Ovary (tissue), 7 donors: ENCODE measurements at regions not wholly inside any gene's neighbourhood (a gene's known extent, or its start where the extent isn't known, plus 50 kb on each side); places are given as distances from the start of the nearest gene placed in this dataset.

Experiments used
- DNase-seq, 5 donors: peaks; one replicate each; pipeline ENCODE4 v3.0.0-alpha.2; 2019 to 2020
- H3K27ac ChIP-seq, 2 donors: fragments of 200-600 bp; one replicate each; pipeline versions ENCODE4 v1.5.1 to v1.8.0; 2019 to 2022
- H3K27me3 ChIP-seq: fragments of 200-600 bp; one replicate; pipeline ENCODE4 v1.8.0; 2022
- H3K36me3 ChIP-seq: fragments of 200-600 bp; sonication (generic); one replicate; pipeline ENCODE4 v1.5.1; 2019
- H3K4me1 ChIP-seq: one replicate; pipeline ENCODE4 v1.8.1; 2013; ENCODE audit warnings: mild to moderate bottlenecking, moderate library complexity; ENCODE audit not compliant: insufficient read depth
- H3K4me3 ChIP-seq: fragments of 200-600 bp; sonication (generic); one replicate; pipeline ENCODE4 v1.5.1; 2017
- H3K9me3 ChIP-seq, 2 donors: fragments of 200-600 bp in 1 of 2; sonication (generic) in 1 of 2; one replicate each; pipeline versions ENCODE4 v1.5.1 to v1.8.1; 2013 to 2019; ENCODE audit warnings: mild to moderate bottlenecking in 1 of 2, moderate library complexity in 1 of 2
- EP300 ChIP-seq: sonication (generic); formaldehyde crosslinking; IDR thresholded peaks from one replicate; pipeline ENCODE4 v1.6.1; 2017; ENCODE audit warnings: antibody characterized with exemption
- POLR2A ChIP-seq: fragments of 450-650 bp; IDR thresholded peaks from one replicate; pipeline ENCODE4 v1.6.1; 2017; ENCODE audit warnings: antibody characterized with exemption, mild to moderate bottlenecking, moderate library complexity
- WGBS, 3 donors: extraction: QIAGEN DNeasy Blood & Tissue Kit in 1 of 3; methylation state at CpG; one replicate each; pipeline versions ENCODE4 v1.1.5 to v1.1.7; 2013 to 2017; 5-methylcytosine and 5-hydroxymethylcytosine counted together
- intact Hi-C, 4 donors: fragments of 100-400 bp; cut with DNase I; formaldehyde crosslinking; loops; one replicate each; pipeline versions ENCODE4 v1.11.0 to v1.15.1; 2022 to 2023
- TF ChIP-seq, protein P1 (sequence below), 3 donors: fragments of 450-650 bp in 2 of 3; fragments of 200-600 bp in 1 of 3; IDR thresholded peaks; one replicate each; pipeline versions ENCODE4 v1.5.1 to v1.8.0; 2016 to 2022; ENCODE audit warnings: antibody characterized with exemption in 3 of 3, mild to moderate bottlenecking in 1 of 3
- donor health status: DM: no; HTN: no; CAD: no; lungs with moderate emphysema.
- donor health status: DM: no; HTN: no; CAD: no.
- donor health status: Bipolar disorder and iron deficiency.
- donor health status: DM: no; HTN: no; CAD: no.
- donor health status: DM: yes; HTN: yes; CAD: no.

DNA sequence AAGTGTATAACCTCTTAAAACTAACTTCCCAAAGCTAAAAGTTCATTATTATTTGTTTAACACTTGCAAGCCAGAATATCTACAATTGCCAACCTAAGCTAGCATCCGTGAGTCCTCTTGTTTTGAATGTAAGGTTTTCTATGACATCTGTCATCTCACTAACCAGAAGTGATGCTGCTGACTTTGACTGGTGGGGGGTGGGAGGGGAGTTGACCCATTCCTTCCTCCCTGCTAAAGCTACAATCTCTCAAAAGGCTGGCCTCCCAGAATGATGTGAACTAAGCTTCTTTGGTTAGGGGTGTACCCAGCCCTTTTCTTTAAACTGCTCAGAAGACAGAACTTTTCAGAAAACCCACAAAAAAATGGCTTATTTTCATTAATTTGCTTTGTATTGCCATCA lies 280.6 kb downstream of the ZEB2 start:
- Histone ChIP-seq H3K4me3 (no peak overlapping the region), H3K36me3 (no peaks in the 10 kb centered on the region), H3K27ac (no peak overlapping the region), H3K4me1 (peaks cover 2% of the 10 kb centered on the region), H3K27me3 (no peaks in the 10 kb centered on the region), H3K9me3 (no peaks in the 10 kb centered on the region)
- TF ChIP-seq, protein P1, sequence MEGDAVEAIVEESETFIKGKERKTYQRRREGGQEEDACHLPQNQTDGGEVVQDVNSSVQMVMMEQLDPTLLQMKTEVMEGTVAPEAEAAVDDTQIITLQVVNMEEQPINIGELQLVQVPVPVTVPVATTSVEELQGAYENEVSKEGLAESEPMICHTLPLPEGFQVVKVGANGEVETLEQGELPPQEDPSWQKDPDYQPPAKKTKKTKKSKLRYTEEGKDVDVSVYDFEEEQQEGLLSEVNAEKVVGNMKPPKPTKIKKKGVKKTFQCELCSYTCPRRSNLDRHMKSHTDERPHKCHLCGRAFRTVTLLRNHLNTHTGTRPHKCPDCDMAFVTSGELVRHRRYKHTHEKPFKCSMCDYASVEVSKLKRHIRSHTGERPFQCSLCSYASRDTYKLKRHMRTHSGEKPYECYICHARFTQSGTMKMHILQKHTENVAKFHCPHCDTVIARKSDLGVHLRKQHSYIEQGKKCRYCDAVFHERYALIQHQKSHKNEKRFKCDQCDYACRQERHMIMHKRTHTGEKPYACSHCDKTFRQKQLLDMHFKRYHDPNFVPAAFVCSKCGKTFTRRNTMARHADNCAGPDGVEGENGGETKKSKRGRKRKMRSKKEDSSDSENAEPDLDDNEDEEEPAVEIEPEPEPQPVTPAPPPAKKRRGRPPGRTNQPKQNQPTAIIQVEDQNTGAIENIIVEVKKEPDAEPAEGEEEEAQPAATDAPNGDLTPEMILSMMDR (IDR thresholded peaks at IDR 0.05): no peak
- TF ChIP-seq EP300 (no peak), POLR2A (no peak)
- WGBS, 3 donors: 83 to 96% (median 88%) methylated on average over 1 of the region's 1 CpG
- intact Hi-C loops: no loop called here
- DNase-seq: no peak

DNA sequence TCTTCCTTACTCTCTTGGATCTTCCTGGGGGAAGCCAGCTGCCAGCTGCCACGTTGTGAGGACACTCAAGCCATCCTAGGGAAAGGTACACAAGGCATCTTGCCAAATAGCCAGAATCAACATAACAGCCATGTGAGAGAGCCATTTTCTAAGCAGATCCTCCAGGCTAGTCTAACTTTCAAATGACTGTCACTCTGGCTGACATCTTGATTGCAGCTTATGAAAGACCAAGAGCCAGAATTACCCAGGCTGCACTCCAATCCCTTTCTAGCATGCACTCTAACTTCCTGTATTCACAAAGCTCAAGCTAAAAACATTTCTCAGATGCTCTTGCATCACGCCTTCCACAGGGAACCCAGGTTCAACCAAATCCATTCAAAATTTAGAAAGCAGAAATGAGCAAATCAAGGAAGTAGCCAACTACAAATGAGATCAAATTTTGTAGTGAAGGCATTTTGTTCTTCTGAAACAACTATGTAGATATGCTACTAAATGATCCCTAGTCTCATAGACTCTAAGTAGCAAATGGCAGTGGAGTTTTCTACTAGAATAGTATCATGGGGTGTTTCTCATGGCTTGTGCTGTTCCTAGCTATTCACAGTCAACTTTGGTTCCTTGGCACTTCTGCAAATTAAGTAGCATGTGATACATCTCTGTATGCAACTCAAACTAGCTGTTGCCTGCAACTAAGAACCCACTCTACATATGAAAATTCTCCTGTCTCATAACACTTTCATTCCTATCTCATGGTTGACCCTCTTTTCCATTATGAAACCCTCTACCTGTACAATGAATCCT lies 281.9 kb downstream of the ZEB2 start:
- Histone ChIP-seq H3K9me3 (no peaks in the 10 kb centered on the region), H3K27me3 (no peaks in the 10 kb centered on the region), H3K27ac (no peak overlapping the region), H3K4me3 (no peak overlapping the region), H3K36me3 (no peaks in the 10 kb centered on the region), H3K4me1 (peaks cover 2% of the 10 kb centered on the region)
- TF ChIP-seq EP300 (no peak), POLR2A (no peak)
- TF ChIP-seq, protein P1 (IDR thresholded peaks at IDR 0.05): no peak
- intact Hi-C loops: no loop called here
- DNase-seq: no peak
- 83 to 94% (median 84%) methylated on average over 2 of the region's 2 CpGs for WGBS, 3 donors

DNA sequence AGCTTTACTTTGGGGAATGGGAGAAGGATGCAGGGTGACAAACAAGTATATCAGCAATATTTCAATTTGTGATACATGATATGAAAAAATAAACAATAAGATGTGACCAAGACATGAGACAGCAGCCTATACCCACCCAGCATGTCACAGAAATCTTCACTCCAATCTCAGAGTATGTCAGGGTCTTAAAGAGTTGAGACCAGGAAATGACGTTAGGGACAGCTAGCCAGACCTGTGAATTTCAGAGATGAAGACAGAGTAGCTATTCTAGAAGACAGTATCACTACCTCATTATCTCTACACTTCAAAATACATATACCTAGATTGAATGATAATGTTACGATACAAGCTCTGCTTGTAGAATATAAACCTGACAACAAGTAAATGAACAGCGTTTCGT lies 282.8 kb downstream of the ZEB2 start:
- 90 to 93% (median 91%) methylated on average over 4 of the region's 4 CpGs for WGBS, 3 donors

DNA sequence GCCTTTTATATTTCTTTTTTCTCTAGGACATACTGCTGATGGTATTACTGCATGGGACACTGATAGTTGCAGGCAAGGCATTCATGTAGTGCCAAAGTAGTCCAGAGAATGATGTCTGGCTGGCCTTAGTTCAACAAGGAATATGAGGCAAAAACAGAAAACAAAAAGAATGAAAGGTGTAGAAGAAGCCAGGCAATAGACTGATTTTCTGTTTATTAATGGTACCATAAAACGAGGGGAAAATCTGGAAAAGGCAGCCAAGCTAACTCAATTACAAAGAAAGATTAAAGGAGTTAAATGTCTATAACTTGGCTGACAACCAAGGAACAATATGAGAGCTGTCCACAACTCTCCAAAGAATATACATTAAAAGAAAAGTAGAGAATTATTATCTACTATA lies 284.9 kb downstream of the ZEB2 start:
- H3K27me3 ChIP-seq: no peaks in the 10 kb centered on the region
- TF ChIP-seq POLR2A: no peak
- TF ChIP-seq, protein P1 (IDR thresholded peaks at IDR 0.05): no peak
- TF ChIP-seq EP300: no peak
- 87 to 90% (median 88%) methylated on average over 1 of the region's 1 CpG for WGBS, 3 donors
- no peaks in the 10 kb centered on the region for H3K36me3 ChIP-seq
- no peak overlapping the region for H3K27ac ChIP-seq
- no peak for DNase-seq
- intact Hi-C loops: no loop called here
- no peaks in the 10 kb centered on the region for H3K4me1 ChIP-seq
- no peak overlapping the region for H3K4me3 ChIP-seq
- H3K9me3 ChIP-seq: no peaks in the 10 kb centered on the region

More for the DNA sequence above, 282.8 kb downstream of the ZEB2 start:
- intact Hi-C loops: no loop called here
- Histone ChIP-seq H3K9me3 (no peaks in the 10 kb centered on the region), H3K27ac (no peak overlapping the region), H3K27me3 (no peaks in the 10 kb centered on the region), H3K4me3 (no peak overlapping the region), H3K4me1 (peaks cover 2% of the 10 kb centered on the region), H3K36me3 (no peaks in the 10 kb centered on the region)
- no peak for DNase-seq
- TF ChIP-seq POLR2A (no peak), EP300 (no peak)
- TF ChIP-seq, protein P1 (IDR thresholded peaks at IDR 0.05): no peak
